Hepatocyte (in vitro differentiated cells): ENCODE measurements at regions not wholly inside any gene's neighbourhood (a gene's known extent, or its start where the extent isn't known, plus 50 kb on each side); places are given as distances from the start of the nearest gene placed in this dataset.

Experiments used
- EZH2 ChIP-seq: fragments of 200-600 bp; sonication (generic); IDR thresholded peaks from 2 replicates; pipeline ENCODE4 v1.6.1; 2016; ENCODE audit warnings: antibody characterized with exemption, mild to moderate bottlenecking, borderline replicate concordance
- TF ChIP-seq, protein P1 (sequence below): fragments of 200-600 bp; sonication (generic); IDR thresholded peaks from 2 replicates; pipeline ENCODE4 v1.5.1; 2016; ENCODE audit warnings: antibody characterized with exemption, mild to moderate bottlenecking; ENCODE audit not compliant: poor library complexity

DNA sequence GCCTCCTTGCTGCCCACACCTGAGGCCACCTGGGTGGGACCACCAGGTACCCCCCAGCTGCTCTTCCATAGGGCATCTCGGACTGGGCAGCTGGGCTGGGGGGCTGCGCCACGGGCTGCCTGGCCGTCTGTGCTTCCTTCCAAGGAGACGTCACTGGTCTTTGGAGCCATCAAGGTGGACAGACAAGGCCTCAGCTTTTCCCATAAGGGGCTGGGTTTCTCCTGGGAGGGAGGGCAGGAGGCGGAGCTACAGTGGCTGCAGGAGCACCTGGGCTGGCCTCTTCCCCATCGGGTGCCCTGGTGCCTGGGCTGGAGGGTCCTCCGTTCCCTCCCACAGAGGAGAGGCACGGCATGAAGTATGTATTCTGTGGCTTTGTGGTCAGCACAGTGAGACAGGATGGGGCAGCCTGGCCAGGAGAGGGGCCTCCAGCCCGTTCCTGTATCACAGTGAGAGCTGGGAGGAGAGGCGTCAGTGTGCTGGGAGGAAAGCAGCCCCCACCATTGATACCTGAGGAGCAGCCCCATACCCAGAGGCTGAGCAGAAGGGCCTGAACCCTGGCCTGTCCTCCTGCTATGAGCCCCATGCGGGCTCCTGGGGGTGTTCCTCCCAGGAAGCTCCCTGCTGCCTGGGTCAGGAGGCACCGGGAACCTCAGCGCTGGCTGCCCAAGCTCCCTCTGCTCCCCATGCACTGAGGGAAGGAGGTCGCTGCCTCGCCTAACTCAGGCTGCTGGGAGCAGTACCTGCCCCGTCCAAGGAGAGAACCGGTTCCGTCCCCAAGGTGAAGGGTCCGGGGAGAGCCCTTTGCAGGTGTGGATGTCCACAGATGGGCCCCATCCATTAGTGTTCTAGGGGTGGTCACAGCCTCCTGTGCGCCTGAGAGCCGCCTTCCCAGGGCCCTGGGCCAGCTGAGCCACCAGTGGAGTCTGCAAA lies 1075.0 kb downstream of the BRD1 start:
- TF ChIP-seq, protein P1, sequence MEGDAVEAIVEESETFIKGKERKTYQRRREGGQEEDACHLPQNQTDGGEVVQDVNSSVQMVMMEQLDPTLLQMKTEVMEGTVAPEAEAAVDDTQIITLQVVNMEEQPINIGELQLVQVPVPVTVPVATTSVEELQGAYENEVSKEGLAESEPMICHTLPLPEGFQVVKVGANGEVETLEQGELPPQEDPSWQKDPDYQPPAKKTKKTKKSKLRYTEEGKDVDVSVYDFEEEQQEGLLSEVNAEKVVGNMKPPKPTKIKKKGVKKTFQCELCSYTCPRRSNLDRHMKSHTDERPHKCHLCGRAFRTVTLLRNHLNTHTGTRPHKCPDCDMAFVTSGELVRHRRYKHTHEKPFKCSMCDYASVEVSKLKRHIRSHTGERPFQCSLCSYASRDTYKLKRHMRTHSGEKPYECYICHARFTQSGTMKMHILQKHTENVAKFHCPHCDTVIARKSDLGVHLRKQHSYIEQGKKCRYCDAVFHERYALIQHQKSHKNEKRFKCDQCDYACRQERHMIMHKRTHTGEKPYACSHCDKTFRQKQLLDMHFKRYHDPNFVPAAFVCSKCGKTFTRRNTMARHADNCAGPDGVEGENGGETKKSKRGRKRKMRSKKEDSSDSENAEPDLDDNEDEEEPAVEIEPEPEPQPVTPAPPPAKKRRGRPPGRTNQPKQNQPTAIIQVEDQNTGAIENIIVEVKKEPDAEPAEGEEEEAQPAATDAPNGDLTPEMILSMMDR = no peak
- no peak for TF ChIP-seq EZH2
